Muscle layer of colon (tissue), 2 donors: ENCODE measurements at regions not wholly inside any gene's neighbourhood (a gene's known extent, or its start where the extent isn't known, plus 50 kb on each side); places are given as distances from the start of the nearest gene placed in this dataset.
"Not testable (repeated sequence)": the region's sequence is repeated elsewhere in the genome, so short reads cannot be mapped to it uniquely, and the experiment has no call there.

Experiments used
- H3K27ac ChIP-seq: one replicate; pipeline ENCODE4 v1.7.0; 2013; ENCODE audit warnings: low read depth, mild to moderate bottlenecking, low read length, moderate library complexity
- H3K27me3 ChIP-seq, 2 donors: one replicate each; pipeline ENCODE4 v1.7.0; 2013; ENCODE audit warnings: low read length in 2 of 2, mild to moderate bottlenecking in 2 of 2; ENCODE audit not compliant: insufficient read depth in 2 of 2, control insufficient read depth in 1 of 2
- H3K36me3 ChIP-seq: one replicate; pipeline ENCODE4 v1.7.0; 2013; ENCODE audit warnings: mild to moderate bottlenecking, low read length; ENCODE audit not compliant: insufficient read depth
- H3K4me1 ChIP-seq: one replicate; pipeline ENCODE4 v1.7.0; 2013; ENCODE audit warnings: mild to moderate bottlenecking, low read length; ENCODE audit not compliant: insufficient read depth
- H3K4me3 ChIP-seq, 2 donors: one replicate each; pipeline ENCODE4 v1.7.0; 2013; ENCODE audit warnings: low read length in 2 of 2, low read depth in 1 of 2, mild to moderate bottlenecking in 1 of 2, moderate library complexity in 1 of 2
- H3K9ac ChIP-seq: one replicate; pipeline ENCODE4 v1.7.0; 2013; ENCODE audit warnings: low read length
- H3K9me3 ChIP-seq: one replicate; pipeline ENCODE4 v1.7.0; 2013; ENCODE audit warnings: mild to moderate bottlenecking, low read length
- donor health status: abdominal sarcoma.
- donor health status: Adenocarcinoma of cecum.

DNA sequence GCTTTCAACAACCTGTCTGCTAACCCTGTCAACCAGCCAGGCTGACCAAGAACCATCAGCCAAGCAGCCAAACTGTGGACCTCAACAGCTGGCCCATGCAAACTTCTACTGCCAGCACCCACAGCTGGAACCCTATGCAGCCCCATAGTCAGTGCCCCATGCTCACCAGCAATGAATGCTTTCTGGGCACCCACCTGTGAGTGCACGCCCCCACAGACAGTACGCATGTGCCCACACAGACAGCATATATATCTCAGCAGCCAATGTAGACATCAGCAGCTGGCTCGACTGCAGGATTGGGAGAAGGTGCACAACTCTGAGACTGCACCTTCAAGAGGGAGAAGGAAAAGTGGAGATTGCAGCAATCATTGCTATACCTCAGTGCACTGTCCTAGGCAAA lies 1534.6 kb downstream of the GRIK2 start:
- Histone ChIP-seq H3K9ac (no peak overlapping the region), H3K27ac (no peak overlapping the region), H3K27me3 (no peaks in the 10 kb centered on the region), H3K4me1 (no peaks in the 10 kb centered on the region), H3K36me3 (no peaks in the 10 kb centered on the region), H3K9me3 (no peaks in the 10 kb centered on the region), H3K4me3 (no peak overlapping the region)

DNA sequence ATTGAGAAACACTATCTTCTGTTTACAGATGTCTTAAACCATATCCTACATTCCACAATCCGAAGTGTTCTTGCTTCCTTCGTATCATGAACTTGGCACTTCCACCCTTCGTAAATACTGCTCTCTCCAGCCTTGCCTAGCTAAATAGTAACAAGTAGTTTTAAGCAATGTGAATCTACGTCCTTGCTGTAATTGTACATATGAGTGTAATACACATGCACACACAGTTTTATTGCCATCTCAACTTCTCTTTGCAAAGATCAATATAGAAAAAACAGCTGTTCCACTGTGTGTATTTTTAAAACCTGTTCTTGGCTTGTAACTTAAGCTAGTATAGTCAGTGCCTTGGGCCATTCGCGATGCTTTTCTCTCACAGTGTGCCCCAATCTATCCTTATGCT lies 1524.7 kb downstream of the GRIK2 start:
- no peaks in the 10 kb centered on the region for H3K4me1 ChIP-seq
- no peak overlapping the region for H3K27ac ChIP-seq
- no peaks in the 10 kb centered on the region for H3K27me3 ChIP-seq
- no peak overlapping the region for H3K4me3 ChIP-seq
- H3K9ac ChIP-seq = no peak overlapping the region
- no peaks in the 10 kb centered on the region for H3K9me3 ChIP-seq
- no peaks in the 10 kb centered on the region for H3K36me3 ChIP-seq

DNA sequence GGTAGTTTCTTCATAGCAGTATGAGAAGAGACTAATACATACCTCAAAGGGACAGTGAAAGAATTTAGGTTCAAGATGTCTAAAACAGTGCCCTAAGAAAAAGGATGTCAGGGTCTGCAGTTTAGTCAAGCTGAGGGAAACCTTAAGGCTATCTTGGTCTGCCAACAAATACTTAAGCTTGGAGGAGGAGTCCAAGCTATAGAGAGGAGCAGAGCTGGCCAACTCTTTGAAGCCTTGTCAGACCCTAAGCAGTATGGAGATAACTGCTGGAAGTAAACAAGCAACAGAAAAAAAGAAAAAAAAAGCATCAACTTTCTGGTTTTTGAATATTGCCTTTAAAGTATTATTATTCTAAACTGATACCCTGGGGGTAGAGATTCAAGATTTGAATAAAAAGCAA lies 1518.1 kb downstream of the GRIK2 start:
- no peaks in the 10 kb centered on the region for H3K9me3 ChIP-seq
- no peaks in the 10 kb centered on the region for H3K27me3 ChIP-seq
- H3K27ac ChIP-seq = no peak overlapping the region
- no peaks in the 10 kb centered on the region for H3K36me3 ChIP-seq
- H3K4me3 ChIP-seq = no peak overlapping the region
- H3K4me1 ChIP-seq = no peaks in the 10 kb centered on the region
- no peak overlapping the region for H3K9ac ChIP-seq

GRCh38 chr6:102910701-102911139 lies 1517.2 kb downstream of the GRIK2 start:
- H3K9me3 ChIP-seq, H3K9ac ChIP-seq, H3K36me3 ChIP-seq, H3K27me3 ChIP-seq, H3K27ac ChIP-seq, H3K4me1 ChIP-seq, H3K4me3 ChIP-seq: not testable (repeated sequence)

DNA sequence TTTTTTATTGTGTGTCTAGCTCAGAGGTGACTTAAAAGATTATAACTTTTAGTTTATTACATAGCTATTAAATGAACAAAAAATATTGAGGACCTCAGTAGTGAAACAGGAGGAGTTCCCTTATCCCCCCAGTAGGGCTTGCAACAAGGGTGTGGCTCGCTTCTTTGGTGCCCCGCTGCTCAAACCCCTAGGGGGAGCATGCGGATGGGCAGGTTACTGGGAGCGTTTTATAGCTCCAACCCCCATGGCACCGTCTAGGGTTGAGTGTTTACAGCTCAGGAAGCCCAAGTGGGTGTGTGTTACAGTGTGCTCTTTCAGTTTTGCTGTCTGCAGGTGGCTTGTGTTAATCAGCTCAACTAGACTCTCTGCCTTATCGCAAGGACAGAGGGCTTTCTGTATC lies 1513.7 kb downstream of the GRIK2 start:
- Histone ChIP-seq H3K4me1 (no peaks in the 10 kb centered on the region), H3K27ac (no peak overlapping the region), H3K4me3 (no peak overlapping the region), H3K36me3 (no peaks in the 10 kb centered on the region), H3K9me3 (no peaks in the 10 kb centered on the region), H3K27me3 (no peaks in the 10 kb centered on the region), H3K9ac (no peak overlapping the region)

DNA sequence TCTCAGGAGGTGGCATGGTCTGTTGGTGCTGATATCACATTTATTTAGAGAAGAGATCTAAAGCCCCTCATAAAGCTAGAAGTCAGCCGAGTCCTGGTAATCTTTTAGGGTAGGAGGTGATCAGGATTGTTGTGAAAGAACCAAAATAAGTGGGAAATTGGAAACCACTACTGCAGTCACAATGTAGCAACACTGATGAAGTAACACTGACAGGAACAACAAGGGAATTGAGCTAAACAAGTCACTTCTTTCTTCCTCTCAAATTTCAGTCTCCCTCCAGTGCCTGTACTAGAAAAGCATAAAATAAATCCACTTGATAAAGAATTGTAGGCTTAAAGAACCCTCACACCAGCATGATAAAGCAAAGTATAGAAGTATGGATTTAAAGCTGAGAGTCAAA lies 1509.0 kb downstream of the GRIK2 start:
- no peaks in the 10 kb centered on the region for H3K36me3 ChIP-seq
- no peak overlapping the region for H3K4me3 ChIP-seq
- H3K27ac ChIP-seq = no peak overlapping the region
- no peaks in the 10 kb centered on the region for H3K4me1 ChIP-seq
- no peaks in the 10 kb centered on the region for H3K9me3 ChIP-seq
- H3K9ac ChIP-seq = no peak overlapping the region
- no peaks in the 10 kb centered on the region for H3K27me3 ChIP-seq

GRCh38 chr6:102895683-102896082 lies 1502.2 kb downstream of the GRIK2 start:
- Histone ChIP-seq H3K4me1 (no peaks in the 10 kb centered on the region), H3K27ac (no peak overlapping the region), H3K9ac (no peak overlapping the region), H3K9me3 (no peaks in the 10 kb centered on the region), H3K27me3 (no peaks in the 10 kb centered on the region), H3K4me3 (no peak overlapping the region), H3K36me3 (no peaks in the 10 kb centered on the region)

GRCh38 chr6:102885165-102885564 lies 1491.7 kb downstream of the GRIK2 start:
- Histone ChIP-seq H3K4me1 (no peaks in the 10 kb centered on the region), H3K9me3 (no peaks in the 10 kb centered on the region), H3K27ac (no peak overlapping the region), H3K4me3 (no peak overlapping the region), H3K9ac (no peak overlapping the region), H3K36me3 (no peaks in the 10 kb centered on the region), H3K27me3 (no peaks in the 10 kb centered on the region)

GRCh38 chr6:102853249-102853955 lies 1459.9 kb downstream of the GRIK2 start:
- no peak overlapping the region for H3K4me3 ChIP-seq
- no peak overlapping the region for H3K27ac ChIP-seq
- no peaks in the 10 kb centered on the region for H3K9me3 ChIP-seq
- H3K27me3 ChIP-seq = no peaks in the 10 kb centered on the region
- H3K9ac ChIP-seq = no peak overlapping the region
- no peaks in the 10 kb centered on the region for H3K36me3 ChIP-seq
- no peaks in the 10 kb centered on the region for H3K4me1 ChIP-seq

DNA sequence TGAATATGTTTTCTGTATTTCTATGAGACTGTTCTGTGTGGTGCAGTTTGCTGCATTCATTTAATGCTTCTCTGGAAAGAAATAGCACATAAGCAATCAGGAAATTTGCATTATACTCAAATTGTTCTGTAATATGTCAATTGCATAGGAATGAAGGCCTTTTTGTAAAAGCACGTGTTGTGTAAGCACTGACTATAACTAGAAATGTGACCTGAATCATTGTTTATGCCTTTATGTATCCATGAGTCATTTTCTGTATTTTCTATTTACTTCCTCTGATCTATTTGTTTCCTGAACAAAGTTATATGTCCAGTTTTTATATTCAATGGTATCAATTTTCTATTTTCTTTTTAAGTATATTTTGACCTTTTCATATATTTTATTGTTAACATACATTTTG lies 1455.3 kb downstream of the GRIK2 start:
- Histone ChIP-seq H3K9me3 (no peaks in the 10 kb centered on the region), H3K27me3 (no peaks in the 10 kb centered on the region), H3K36me3 (no peaks in the 10 kb centered on the region), H3K4me1 (no peaks in the 10 kb centered on the region), H3K4me3 (no peak overlapping the region), H3K9ac (no peak overlapping the region), H3K27ac (no peak overlapping the region)

- no peaks in the 10 kb centered on the region for H3K4me1 ChIP-seq
- no peaks in the 10 kb centered on the region for H3K36me3 ChIP-seq
- H3K4me3 ChIP-seq = no peak overlapping the region
- no peaks in the 10 kb centered on the region for H3K9me3 ChIP-seq
- no peak overlapping the region for H3K27ac ChIP-seq
- no peaks in the 10 kb centered on the region for H3K27me3 ChIP-seq
- no peak overlapping the region for H3K9ac ChIP-seq
Observed at GRCh38 chr6:102848210-102848609, 1454.7 kb downstream of the GRIK2 start.

- H3K27ac ChIP-seq = no peak overlapping the region
- H3K4me3 ChIP-seq = no peak overlapping the region
- no peak overlapping the region for H3K9ac ChIP-seq
- H3K9me3 ChIP-seq = no peaks in the 10 kb centered on the region
- H3K36me3 ChIP-seq = no peaks in the 10 kb centered on the region
- H3K4me1 ChIP-seq = no peaks in the 10 kb centered on the region
- H3K27me3 ChIP-seq = no peaks in the 10 kb centered on the region
Observed at GRCh38 chr6:102841060-102841459, 1447.6 kb downstream of the GRIK2 start.
